GM19452 (cell line): ENCODE measurements at regions not wholly inside any gene's neighbourhood (a gene's known extent, or its start where the extent isn't known, plus 50 kb on each side); places are given as distances from the start of the nearest gene placed in this dataset.

Experiments used
- ATAC-seq: cut with Tn5 transposase; IDR thresholded peaks from one replicate; pipeline ENCODE4 v1.9.1; 2021; ENCODE audit not compliant: unreplicated experiment

DNA sequence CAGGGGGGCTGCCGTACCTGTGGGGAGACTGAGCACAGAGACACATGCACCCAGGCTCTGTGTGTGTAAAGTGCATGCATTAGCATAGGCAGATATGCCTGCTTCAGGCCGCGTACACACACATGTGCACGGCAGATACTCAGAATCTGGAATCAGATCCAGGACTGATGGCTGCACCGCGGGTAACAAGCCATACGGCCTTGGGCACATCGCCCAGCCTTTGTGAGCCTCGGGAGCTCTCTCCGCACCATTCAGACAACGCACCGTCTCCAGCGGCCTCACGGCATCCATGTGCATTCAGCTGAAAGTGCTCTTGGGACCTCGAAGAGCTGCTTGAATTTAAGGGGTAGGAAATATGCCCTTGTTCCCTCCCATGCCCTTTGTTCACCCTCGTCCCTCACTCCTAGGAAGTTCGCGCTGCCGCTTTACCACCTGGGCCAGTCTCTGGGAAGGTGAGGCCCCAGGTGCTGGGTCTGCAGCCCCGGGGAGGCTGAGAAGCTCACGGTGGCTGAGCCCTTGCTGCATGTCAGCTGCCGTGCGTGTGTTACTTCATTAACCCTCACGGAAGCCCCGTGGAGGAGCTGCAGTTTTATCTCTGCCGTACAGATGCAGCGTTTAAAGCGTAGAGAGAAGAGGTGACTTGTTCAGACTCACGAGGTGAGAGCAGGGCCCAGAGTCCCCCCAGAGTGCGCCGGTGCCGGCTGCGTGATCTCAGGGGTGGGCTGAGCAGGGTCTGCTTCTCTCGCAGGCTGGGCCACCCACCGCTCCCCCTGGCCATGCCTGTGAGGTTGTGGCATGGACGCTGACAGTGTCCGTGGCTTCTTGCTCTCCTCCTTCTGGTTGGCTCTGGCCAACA, 377.7 kb upstream of the MYT1L start:
- no peak for ATAC-seq

DNA sequence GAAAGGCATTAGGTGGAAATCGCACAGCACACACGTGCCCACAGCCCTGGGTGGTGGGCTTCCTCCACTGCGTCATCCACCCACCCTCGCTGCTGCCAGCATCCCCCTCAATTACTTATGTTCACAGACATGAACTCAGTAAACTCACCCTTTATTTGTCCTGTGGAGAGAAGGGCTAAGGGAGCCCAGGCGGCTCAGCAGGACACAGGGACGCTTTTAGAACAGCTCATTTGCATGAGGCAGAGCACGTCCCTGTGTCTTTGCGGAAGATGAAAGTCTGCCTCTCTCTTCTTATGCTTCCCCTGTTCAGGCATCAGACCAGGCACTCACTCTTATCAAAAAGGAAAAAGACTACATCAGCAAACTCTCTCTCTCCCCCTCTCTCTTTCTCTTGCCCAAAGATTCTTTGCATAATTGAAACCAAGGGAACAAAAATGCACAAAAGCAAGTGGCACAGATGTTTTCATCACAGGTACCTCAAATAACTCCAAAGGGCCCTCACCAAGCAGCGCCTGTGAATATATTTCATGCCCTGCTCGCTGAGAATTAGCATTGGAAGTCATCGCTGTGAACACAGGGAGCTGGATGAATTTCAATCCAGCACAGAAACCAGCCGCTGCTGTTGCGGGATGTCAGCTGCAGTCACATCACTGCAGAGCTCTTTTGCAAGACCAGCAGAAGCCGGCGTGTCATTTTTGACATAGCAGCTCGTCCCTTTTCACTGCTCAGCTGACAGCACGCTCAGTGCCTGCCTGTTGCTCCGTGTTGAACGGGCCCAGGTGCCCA, 376.3 kb upstream of the MYT1L start:
- ATAC-seq: no peak

GRCh38 chr2:2706306-2706705, 375.2 kb upstream of the MYT1L start:
- ATAC-seq: no peak

DNA sequence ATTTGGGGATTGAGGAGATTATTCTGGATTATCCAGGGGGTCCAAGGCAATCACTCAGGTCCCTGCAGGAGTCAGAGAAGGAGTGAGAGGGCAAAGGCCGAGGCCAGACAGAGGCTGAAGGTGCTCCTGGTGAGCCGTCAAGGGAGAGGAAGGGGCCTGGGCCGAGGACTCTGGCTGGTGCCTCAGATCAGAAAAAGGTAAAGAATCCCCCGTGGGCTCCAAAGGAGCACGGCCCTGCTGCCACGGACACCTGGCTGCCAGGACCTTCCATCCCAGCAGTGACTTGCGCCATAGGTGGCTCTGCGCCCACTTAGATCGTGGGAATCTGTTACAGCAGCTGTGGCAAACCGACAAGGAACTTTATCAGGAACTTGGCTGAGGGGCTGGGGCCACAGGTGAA, 374.8 kb upstream of the MYT1L start:
- no peak for ATAC-seq

DNA sequence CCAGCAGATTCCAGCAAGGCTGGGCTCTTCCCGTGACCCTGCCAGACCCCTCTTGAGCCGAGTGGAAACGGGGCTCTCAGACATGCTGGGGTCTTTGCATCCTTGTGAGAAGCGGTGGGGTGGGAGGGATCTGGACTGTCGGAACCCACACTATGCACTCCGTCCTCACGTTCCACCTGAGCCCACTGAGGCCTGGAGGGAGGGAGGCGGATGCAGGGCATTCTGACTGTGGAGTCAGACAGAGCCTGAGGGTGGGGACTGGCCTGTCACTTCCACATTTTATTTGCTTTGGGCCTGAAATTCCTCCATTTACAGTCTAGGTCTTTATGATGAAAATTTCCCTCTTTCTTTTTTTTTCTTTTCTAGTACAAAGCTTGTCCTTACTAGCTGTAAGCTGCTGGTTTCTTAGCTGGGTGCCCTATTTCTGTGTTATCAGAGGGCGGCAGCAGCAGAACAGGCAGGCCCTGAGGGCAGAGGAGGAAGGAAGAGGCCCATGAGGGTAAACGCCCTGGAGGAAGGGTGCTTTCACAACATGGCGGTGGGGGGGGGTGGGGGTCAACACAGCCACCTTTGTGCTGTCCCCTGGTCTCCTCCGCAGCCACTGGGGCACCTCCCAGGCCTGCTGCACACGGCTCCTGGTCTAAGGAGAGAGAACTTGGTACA, 373.5 kb upstream of the MYT1L start:
- ATAC-seq: no peak

DNA sequence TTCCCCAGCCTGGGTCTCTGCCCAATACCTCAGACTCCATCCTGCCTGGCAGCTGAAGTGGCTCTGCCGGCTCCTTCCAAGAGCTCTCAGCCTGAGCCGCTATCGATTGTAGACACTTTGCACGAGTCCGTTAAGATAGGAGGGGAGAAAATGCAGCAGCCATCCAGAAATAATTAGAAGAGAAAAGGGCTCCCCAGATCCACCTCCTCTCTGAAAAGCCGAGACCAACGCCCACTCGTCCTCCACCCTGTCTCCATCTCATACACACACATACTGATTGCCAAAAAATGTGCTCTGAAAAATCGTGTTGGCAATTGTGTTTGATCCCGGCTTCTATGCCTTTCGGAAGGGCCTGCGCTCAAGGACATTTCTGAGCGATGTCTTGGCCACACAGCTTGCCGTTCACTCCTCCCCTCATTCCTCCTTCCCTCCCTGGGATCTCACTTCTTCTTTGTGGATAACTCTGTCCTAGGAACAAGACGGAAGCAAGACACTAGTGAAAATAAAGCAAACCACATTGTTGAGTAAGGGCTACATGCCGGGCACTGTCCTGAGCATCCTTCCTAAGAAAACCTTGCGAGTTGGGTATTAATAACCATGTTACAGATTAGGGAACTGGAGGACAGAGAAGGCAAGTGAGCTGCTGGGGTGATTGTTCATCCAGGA, 372.8 kb upstream of the MYT1L start:
- no peak for ATAC-seq

GRCh38 chr2:2703172-2703571, 372.1 kb upstream of the MYT1L start:
- ATAC-seq: no peak

GRCh38 chr2:2702385-2702784, 371.3 kb upstream of the MYT1L start:
- ATAC-seq: no peak

DNA sequence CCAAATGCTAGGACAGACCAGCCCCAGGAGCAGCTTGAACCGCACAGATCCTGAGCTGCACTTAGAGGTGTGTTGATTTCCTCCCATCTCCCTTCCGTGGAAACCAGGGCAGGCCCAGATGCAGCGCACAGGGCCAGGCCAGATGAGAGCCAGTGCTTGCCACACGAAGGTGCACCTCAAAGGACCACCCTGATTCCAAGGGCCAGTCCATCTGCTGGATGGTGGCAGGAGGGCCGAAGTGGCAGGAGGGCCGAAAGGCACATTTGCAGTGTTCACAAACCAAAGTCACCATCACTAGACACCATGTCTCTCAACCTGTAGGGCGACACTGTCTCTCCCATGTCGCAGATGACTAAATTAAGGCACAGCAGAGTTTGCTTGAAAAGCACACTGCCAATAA, 370.7 kb upstream of the MYT1L start:
- no peak for ATAC-seq

DNA sequence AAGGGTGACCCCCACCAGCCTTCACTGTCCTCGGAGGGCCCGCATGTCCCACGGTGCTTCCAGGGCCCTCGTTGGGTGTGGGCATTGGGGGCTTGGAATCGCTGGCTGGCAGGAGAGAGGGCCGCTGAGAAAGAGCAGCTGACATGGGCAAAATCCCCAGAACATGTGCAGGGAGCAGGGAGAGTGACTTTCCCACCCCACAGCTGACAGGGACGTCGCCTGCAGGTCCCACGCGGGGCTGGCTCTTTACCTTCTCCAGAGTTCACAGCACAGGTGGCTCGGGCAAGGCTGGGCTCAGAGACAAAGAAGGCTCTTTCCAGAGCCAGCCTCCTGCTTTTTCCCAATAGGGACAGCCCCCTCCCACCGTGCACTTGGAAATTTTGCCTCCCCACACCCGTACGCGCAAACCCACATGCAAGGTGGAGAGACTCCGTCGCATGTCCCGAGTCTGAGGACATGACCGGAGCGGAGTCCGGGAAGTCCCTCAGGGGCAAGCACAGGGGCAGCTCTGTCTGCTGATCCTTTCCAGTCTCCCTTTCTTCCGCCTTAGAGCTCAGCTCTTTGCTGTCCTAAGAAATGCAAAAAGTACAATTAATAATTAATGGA, 370.2 kb upstream of the MYT1L start:
- ATAC-seq: no peak

- no peak for ATAC-seq
Observed at GRCh38 chr2:2699121-2699505, 368.0 kb upstream of the MYT1L start.

DNA sequence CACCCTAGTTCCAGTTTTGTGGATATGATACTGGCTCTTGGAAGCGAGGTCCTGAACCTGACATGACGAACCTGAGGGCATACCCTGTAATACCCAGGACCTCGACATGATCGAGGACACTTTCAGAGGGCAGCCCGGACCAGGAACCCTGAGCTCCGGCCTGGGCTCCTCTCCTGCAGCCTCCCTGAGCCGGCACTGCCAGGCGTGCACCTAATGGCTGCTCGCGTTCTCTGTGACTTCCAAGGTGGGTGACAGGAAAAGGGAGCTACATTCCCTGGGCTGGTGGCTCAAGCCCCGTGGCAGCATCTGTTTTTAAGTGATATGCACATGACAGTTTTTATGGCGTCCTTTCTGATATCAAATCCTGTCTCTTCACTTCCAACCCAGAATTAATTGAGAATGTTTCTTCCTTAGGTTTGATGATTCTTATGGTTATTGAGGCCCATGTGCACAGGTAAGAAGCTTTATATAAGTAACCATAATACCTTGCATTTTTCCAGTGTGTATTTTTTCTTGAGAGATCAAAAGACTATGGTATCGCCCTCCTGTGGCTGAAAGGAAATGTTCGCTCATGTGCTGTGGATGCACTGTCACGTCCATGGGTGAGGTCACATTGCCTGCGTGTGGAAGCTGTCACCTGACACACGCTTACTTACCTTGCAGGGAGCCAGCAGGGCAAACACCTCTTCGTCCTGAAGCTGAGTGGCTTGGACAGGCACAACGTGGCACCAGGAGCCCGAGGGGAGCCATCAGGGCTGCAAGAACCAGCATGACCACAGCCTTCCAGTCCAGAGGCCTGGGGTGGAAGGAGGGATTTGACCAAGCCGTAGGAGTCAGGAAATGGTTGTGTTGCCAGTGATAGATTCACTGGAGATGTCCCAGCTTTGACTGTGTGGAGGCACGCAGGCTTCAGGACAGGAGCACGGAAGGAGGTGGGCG, 367.4 kb upstream of the MYT1L start:
- no peak for ATAC-seq

DNA sequence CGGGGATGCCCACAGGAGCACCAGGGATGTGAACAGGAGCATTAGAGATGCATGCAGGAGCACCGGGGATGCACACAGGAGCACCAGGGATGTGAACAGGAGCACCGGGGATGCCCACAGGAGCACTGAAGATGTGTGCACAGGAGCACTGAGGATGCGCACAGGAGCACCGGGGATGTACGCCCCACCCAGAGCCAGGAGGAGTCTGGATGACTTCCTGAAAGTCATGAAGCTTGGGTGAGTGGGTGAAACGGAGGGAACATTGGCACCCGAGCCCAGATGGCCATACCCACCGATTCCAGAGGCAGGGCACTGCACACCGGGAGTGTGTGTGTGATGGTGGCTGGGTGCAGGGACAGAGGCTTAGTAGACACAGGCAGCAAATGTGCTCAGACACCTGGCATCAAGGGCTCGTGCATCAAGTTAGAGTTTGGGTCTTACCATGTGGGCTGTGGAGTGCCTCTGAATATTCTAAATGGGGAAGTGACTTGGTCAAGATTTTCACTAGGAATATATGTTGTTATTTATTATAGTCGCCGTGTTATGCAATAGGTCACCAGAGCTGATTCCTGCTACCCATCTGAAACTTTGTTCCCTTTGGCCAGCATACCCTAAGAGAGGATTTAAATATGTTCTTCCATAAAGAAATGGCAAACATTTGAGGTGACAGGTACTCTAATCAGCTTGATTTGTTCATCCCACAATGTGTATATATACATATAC, 365.8 kb upstream of the MYT1L start:
- no peak for ATAC-seq

DNA sequence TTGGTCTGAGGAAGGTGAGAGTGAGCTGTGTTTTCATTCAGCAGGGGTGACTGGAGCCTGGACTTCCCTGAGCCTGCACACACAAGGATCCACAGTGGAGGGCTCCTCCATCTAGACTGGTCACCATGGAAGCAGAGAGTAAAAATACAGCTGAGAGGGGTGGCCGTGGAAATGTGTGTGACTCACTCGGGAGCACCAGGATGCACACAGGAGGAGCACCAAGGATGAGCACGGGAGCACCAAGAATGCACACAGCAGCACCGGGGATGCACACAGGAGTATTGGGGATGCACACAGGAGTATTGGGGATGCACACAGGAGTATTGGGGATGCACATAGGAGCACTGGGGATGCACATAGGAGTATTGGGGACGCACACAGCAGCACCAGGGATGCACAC, 365.2 kb upstream of the MYT1L start:
- ATAC-seq: no peak

GRCh38 chr2:2694746-2695145, 363.7 kb upstream of the MYT1L start:
- no peak for ATAC-seq

GRCh38 chr2:2692599-2693389, 361.7 kb upstream of the MYT1L start:
- no peak for ATAC-seq

- no peak for ATAC-seq
Observed at GRCh38 chr2:2691419-2691818, 360.3 kb upstream of the MYT1L start.

GRCh38 chr2:2690985-2691384, 359.9 kb upstream of the MYT1L start:
- ATAC-seq: no peak
